ENCODE measurements at regions not wholly inside any gene's neighbourhood (a gene's known extent, or its start where the extent isn't known, plus 50 kb on each side); places are given as distances from the start of the nearest gene placed in this dataset.

- no peak for TF ChIP-seq CTCF (IDR thresholded peaks at IDR 0.05)
- TF ChIP-seq POLR2A (IDR thresholded peaks at IDR 0.05), result no peak
Measured at GRCh38 chr1:170291516-170291915, 145.8 kb downstream of the NTMT2 start.
